ENCODE measurements at regions not wholly inside any gene's neighbourhood (a gene's known extent, or its start where the extent isn't known, plus 50 kb on each side); places are given as distances from the start of the nearest gene placed in this dataset.

- no peak for DNase-seq
- in situ Hi-C loops (cut with MboI; ENCODE audit: low pct_unique_long_range_greater_than_20kb, low sequenced_read_pairs): no loop called here
These were observed 522.5 kb downstream of the TYW1 start for GRCh38 chr7:67519171-67519570.

- in situ Hi-C loops (cut with MboI; ENCODE audit: low pct_unique_long_range_greater_than_20kb, low sequenced_read_pairs): no loop called here
- DNase-seq: no peak
These were observed 525.9 kb downstream of the TYW1 start for GRCh38 chr7:67522504-67522903.

GRCh38 chr7:67523713-67524112 is 527.1 kb downstream of the TYW1 start:
- in situ Hi-C loops (cut with MboI; ENCODE audit: low pct_unique_long_range_greater_than_20kb, low sequenced_read_pairs): no loop called here

GRCh38 chr7:67525588-67525987 is 529.0 kb downstream of the TYW1 start:
- DNase-seq: no peak

More at GRCh38 chr7:67523713-67524112, 527.1 kb downstream of the TYW1 start:
- no peak for DNase-seq

GRCh38 chr7:67535241-67535989 is 538.8 kb downstream of the TYW1 start:
- in situ Hi-C loops (cut with MboI; ENCODE audit: low pct_unique_long_range_greater_than_20kb, low sequenced_read_pairs): no loop called here

More at GRCh38 chr7:67525588-67525987, 529.0 kb downstream of the TYW1 start:
- in situ Hi-C loops (cut with MboI; ENCODE audit: low pct_unique_long_range_greater_than_20kb, low sequenced_read_pairs): no loop called here

GRCh38 chr7:67542916-67543315 is 546.3 kb downstream of the TYW1 start:
- in situ Hi-C loops (cut with MboI; ENCODE audit: low pct_unique_long_range_greater_than_20kb, low sequenced_read_pairs): no loop called here
- no peak for DNase-seq

More at GRCh38 chr7:67535241-67535989, 538.8 kb downstream of the TYW1 start:
- no peak for DNase-seq

GRCh38 chr7:67547183-67547907 is 550.7 kb downstream of the TYW1 start:
- in situ Hi-C loops (cut with MboI; ENCODE audit: low pct_unique_long_range_greater_than_20kb, low sequenced_read_pairs): no loop called here

GRCh38 chr7:67549126-67549525 is 552.5 kb downstream of the TYW1 start:
- DNase-seq: no peak
- in situ Hi-C loops (cut with MboI; ENCODE audit: low pct_unique_long_range_greater_than_20kb, low sequenced_read_pairs): no loop called here

More at GRCh38 chr7:67547183-67547907, 550.7 kb downstream of the TYW1 start:
- no peak for DNase-seq

GRCh38 chr7:67550801-67551436 is 554.3 kb downstream of the TYW1 start:
- in situ Hi-C loops (cut with MboI; ENCODE audit: low pct_unique_long_range_greater_than_20kb, low sequenced_read_pairs): no loop called here
- no peak for DNase-seq

- in situ Hi-C loops (cut with MboI; ENCODE audit: low pct_unique_long_range_greater_than_20kb, low sequenced_read_pairs): no loop called here
These were observed 556.1 kb downstream of the TYW1 start for GRCh38 chr7:67552738-67553137.

GRCh38 chr7:67553378-67553777 is 556.7 kb downstream of the TYW1 start:
- in situ Hi-C loops (cut with MboI; ENCODE audit: low pct_unique_long_range_greater_than_20kb, low sequenced_read_pairs): no loop called here
- no peak for DNase-seq

More at GRCh38 chr7:67552738-67553137, 556.1 kb downstream of the TYW1 start:
- no peak for DNase-seq

GRCh38 chr7:67554986-67555385 is 558.4 kb downstream of the TYW1 start:
- in situ Hi-C loops (cut with MboI; ENCODE audit: low pct_unique_long_range_greater_than_20kb, low sequenced_read_pairs): no loop called here
- no peak for DNase-seq

GRCh38 chr7:67564959-67565358 is 568.3 kb downstream of the TYW1 start:
- in situ Hi-C loops (cut with MboI; ENCODE audit: low pct_unique_long_range_greater_than_20kb, low sequenced_read_pairs): no loop called here
- DNase-seq: no peak

- DNase-seq: no peak
- in situ Hi-C loops (cut with MboI; ENCODE audit: low pct_unique_long_range_greater_than_20kb, low sequenced_read_pairs): no loop called here
These were observed 569.5 kb downstream of the TYW1 start for GRCh38 chr7:67566101-67566500.

GRCh38 chr7:67571026-67571545 is 574.5 kb downstream of the TYW1 start:
- in situ Hi-C loops (cut with MboI; ENCODE audit: low pct_unique_long_range_greater_than_20kb, low sequenced_read_pairs): no loop called here
- no peak for DNase-seq

GRCh38 chr7:67573639-67574038 is 577.0 kb downstream of the TYW1 start:
- no peak for DNase-seq
- in situ Hi-C loops (cut with MboI; ENCODE audit: low pct_unique_long_range_greater_than_20kb, low sequenced_read_pairs): no loop called here

GRCh38 chr7:67588631-67589030 is 592.0 kb downstream of the TYW1 start:
- in situ Hi-C loops (cut with MboI; ENCODE audit: low pct_unique_long_range_greater_than_20kb, low sequenced_read_pairs): no loop called here
- DNase-seq: no peak

- in situ Hi-C loops (cut with MboI; ENCODE audit: low pct_unique_long_range_greater_than_20kb, low sequenced_read_pairs): no loop called here
- no peak for DNase-seq
These were observed 592.5 kb downstream of the TYW1 start for GRCh38 chr7:67589183-67589582.

- no peak for DNase-seq
- in situ Hi-C loops (cut with MboI; ENCODE audit: low pct_unique_long_range_greater_than_20kb, low sequenced_read_pairs): no loop called here
These were observed 594.0 kb downstream of the TYW1 start for GRCh38 chr7:67590649-67591048.

GRCh38 chr7:67593794-67594193 is 597.2 kb downstream of the TYW1 start:
- no peak for DNase-seq
- in situ Hi-C loops (cut with MboI; ENCODE audit: low pct_unique_long_range_greater_than_20kb, low sequenced_read_pairs): no loop called here

Measured in KBM-7 (cell line).